ENCODE measurements at regions not wholly inside any gene's neighbourhood (a gene's known extent, or its start where the extent isn't known, plus 50 kb on each side); places are given as distances from the start of the nearest gene placed in this dataset.
"Not testable (repeated sequence)": the region's sequence is repeated elsewhere in the genome, so short reads cannot be mapped to it uniquely, and the experiment has no call there.

- TF ChIP-seq POLR2AphosphoS5, POLR2A (IDR thresholded peaks at IDR 0.05): not testable (repeated sequence)
- TF ChIP-seq, protein P1, sequence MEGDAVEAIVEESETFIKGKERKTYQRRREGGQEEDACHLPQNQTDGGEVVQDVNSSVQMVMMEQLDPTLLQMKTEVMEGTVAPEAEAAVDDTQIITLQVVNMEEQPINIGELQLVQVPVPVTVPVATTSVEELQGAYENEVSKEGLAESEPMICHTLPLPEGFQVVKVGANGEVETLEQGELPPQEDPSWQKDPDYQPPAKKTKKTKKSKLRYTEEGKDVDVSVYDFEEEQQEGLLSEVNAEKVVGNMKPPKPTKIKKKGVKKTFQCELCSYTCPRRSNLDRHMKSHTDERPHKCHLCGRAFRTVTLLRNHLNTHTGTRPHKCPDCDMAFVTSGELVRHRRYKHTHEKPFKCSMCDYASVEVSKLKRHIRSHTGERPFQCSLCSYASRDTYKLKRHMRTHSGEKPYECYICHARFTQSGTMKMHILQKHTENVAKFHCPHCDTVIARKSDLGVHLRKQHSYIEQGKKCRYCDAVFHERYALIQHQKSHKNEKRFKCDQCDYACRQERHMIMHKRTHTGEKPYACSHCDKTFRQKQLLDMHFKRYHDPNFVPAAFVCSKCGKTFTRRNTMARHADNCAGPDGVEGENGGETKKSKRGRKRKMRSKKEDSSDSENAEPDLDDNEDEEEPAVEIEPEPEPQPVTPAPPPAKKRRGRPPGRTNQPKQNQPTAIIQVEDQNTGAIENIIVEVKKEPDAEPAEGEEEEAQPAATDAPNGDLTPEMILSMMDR (IDR thresholded peaks at IDR 0.05), result not testable (repeated sequence)
These were observed 82.0 kb upstream of the TGIF2LX start for GRCh38 chrX:89839723-89840122.

All from breast epithelium (tissue), 3 donors.